Muscle of back (tissue), 3 donors: ENCODE measurements at regions not wholly inside any gene's neighbourhood (a gene's known extent, or its start where the extent isn't known, plus 50 kb on each side); places are given as distances from the start of the nearest gene placed in this dataset.

ENCODE experiments used
- DNase-seq, 3 donors: peaks; one replicate each; pipeline versions ENCODE4 v3.0.0 to v3.0.0-alpha.2; 2013

GRCh38 chr15:91521548-91521947 is 332.0 kb upstream of the SLCO3A1 start:
- DNase-seq: no peak

DNA sequence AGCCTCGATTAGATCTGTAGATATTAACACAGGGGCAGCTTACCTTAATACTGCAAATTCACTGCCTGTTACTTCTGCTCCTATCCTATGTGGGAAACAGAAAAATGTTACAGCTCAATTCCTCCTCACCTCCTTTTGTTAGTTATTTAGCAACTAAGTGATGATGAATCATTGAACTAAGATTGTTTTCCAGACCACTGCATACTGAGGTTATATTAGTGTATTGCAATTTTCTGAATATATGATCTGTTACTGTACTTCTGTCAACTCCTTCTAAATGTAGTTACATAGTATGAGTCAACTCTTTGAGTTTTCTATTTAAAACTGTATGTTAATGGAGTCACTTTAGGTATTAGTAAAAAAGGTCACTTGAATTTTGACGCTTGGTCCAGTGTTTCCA is 331.5 kb upstream of the SLCO3A1 start:
- DNase-seq: peak in 1 of 3 donors; percentile 72

GRCh38 chr15:91522605-91523332 is 330.7 kb upstream of the SLCO3A1 start:
- peak in 1 of 3 donors; percentile 38 for DNase-seq

DNA sequence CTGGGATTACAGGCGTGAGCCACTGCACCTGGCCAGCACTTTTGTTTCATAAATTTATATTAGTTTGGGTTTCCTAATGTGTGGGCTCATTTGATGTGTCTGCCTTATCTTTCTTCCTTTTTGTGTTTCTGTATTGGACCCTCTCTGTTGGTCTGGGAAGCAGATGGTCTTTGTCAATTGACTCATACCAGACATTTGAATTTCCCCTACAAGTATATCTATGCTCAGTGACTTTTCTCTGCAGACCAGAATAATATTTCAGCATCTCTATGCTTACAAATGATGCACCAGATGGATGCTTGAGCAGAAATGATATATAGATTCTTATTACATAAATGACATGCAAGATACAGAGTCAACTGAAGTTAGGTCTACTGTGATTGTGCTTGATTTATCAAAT is 329.9 kb upstream of the SLCO3A1 start:
- no peak for DNase-seq

DNA sequence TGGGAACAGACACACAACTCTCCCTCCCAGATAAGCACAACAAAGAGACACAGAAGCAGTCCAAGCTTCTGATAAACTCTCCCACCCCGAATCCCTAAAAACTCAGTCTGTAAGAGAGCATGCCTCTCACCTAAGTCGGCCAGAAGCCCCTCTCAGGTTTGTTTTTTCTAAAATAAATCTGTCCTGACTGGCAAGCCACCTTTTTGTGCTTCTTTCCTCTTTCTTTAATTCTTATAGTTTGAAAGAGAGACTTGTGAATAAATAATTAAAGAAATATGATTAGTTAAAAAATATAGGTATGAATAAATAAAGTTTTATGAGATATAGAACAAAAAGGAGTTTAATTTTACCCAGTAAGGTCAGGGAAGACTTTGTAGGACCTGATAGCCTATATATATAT is 329.0 kb upstream of the SLCO3A1 start:
- DNase-seq: no peak

DNA sequence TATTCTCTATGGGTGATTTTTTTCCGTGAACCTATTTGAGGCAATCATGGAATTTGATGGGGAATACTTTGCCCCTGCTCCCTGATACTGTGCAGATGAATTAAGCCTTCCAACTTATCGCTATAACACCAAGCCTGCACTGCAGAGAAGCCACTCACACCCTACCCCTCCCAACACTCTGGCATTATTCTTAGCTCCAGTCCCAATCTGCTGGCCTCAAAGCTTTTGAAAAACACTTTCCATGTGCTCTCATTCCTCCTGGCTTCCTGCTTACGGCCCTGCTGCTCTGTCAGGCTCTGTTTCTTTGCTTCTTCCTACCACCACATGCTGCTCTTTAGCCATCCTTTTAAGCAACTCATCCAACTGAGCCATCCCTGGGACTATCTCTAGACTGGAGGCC is 327.8 kb upstream of the SLCO3A1 start:
- DNase-seq: no peak

DNA sequence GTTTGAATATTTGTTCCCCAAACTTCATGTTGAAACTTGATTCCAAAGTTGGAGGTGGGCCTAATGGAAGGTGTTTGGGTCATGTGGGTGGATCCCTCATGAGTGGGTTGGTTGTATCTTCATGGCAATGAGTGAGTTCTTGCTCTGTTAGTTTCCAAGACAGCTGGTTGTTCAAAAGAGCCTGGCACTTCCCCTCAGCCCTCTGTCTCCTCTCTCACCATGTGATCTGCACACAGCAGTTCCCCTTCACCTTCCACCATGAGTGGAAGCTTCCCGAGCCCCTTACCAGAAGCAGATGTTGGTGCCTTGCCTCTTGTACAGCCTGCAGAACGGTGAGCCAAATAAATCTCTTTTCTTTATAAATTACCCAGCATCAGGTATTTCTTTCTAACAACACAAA is 327.1 kb upstream of the SLCO3A1 start:
- DNase-seq: no peak

GRCh38 chr15:91528801-91529200 is 324.7 kb upstream of the SLCO3A1 start:
- DNase-seq: no peak

GRCh38 chr15:91529534-91529933 is 324.0 kb upstream of the SLCO3A1 start:
- no peak for DNase-seq

GRCh38 chr15:91530279-91530678 is 323.2 kb upstream of the SLCO3A1 start:
- no peak for DNase-seq

GRCh38 chr15:91530956-91531582 is 322.4 kb upstream of the SLCO3A1 start:
- no peak for DNase-seq

- DNase-seq: no peak
Observed at GRCh38 chr15:91534235-91534634, 319.3 kb upstream of the SLCO3A1 start.

DNA sequence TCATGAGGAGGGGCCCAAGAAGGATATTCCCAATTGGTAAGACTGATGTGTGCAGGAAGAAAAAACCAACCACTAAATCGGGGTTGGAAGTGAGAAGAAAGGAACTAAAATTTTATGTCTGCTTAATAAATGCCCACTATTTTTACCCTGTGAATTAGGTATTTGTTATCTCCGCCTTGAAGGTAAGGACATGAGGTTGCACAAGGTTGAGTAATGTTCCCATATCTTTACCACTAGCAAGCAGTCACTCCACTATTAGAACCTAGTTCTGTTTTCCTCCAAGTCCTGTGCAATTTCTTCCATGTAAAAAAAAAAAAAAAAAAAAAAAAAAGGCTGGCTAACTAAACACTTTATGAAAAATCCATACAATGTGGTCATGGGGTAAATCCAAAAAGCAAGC is 318.5 kb upstream of the SLCO3A1 start:
- DNase-seq: no peak

GRCh38 chr15:91535856-91536500 is 317.5 kb upstream of the SLCO3A1 start:
- DNase-seq: no peak

DNA sequence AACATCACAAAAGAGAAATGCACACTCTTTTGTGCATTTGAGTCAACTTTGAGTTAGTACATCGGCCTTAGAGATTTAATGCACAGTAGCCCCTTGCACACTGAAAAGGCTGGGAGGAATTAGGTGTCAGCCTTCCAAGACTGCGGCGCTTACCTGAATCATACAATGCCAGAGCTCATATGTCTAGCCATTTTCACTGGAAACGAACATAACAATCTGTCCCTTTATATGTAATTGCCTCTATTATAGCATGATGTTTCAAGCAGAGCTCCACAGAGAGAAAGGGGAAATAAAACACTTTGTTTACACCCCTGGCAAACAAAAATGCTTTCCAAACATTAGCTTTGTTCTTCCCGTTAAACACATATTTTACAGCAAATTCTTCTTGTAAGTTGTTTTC is 315.7 kb upstream of the SLCO3A1 start:
- DNase-seq: no peak

GRCh38 chr15:91538782-91539181 is 314.7 kb upstream of the SLCO3A1 start:
- no peak for DNase-seq

DNA sequence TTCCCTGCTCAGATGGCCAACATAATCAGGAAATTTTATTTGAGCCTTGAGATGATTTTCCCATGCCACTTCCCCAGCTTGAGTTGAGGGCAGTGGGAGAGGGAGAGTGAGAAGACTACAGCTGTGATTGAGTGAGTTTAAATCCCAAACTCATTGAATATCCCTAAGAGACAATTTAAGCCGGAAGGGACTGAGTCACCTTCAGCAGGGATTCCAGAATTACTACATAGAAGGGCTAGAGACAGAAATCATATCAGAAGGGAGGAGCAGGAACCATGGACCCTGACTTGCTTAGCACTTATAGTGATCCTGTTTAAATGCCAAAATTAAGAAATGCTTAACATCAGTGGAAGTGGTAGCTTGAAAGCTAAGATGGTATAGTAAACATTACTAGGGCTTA is 312.2 kb upstream of the SLCO3A1 start:
- DNase-seq: no peak

GRCh38 chr15:91542226-91542625 is 311.3 kb upstream of the SLCO3A1 start:
- DNase-seq: no peak

GRCh38 chr15:91547356-91547755 is 306.2 kb upstream of the SLCO3A1 start:
- no peak for DNase-seq

DNA sequence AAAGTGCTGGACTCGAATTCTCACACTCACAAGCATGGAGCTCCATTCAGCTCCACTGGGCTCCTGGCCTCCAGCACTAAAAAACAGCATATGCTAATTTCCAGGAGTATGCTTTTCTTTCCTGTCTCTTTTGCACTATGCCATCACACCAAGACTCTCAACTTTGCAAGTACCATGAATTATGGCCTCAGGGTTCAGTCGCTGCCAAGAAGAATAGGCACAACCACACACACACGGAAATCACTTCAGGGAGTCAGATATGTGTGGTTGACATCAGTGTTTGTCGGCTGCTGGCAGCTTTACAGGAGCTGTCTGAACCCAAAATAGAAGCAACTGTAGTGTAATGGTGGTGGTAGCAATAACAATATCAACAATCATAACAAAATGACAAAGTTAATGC is 305.0 kb upstream of the SLCO3A1 start:
- DNase-seq: no peak

DNA sequence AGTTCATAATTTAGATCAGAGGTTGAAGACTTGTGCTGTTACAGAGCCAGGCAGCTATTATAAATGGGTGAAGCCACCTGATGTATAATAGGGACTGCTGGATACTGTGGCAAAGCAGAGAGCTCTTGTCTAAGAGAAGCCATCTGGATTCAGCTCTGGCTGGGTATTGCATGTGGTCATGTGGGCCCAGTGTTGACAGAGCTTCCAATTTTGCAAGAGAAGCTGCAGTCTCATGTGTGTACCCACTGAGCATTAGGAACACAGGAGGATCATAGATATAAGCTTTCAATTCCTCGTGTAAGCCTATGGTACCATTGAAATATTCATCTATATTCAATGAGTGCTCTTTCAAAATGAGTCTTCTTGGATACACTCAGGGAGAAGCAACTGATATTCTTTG is 303.9 kb upstream of the SLCO3A1 start:
- DNase-seq: no peak

DNA sequence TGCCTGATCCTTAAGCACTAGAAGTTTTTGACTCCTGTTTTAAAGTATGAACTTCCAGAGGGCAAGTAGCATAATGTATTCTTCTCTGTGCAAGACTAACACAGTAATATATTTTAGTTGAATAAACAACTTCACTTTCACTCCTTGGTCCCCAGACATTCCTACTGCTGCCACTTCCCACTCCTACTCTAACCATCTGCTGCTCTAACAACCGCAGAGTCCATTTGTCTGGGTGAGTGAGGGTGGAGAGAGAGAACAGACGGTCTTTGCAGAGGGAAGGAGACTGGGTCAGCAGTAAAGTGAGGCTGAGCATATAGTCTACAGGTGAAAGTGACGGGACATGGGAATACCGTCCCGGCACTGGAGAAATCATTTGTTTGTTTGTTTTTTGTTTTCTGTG is 301.0 kb upstream of the SLCO3A1 start:
- no peak for DNase-seq

- DNase-seq: no peak
Observed at GRCh38 chr15:91553196-91553854, 300.2 kb upstream of the SLCO3A1 start.
